ENCODE measurements at regions not wholly inside any gene's neighbourhood (a gene's known extent, or its start where the extent isn't known, plus 50 kb on each side); places are given as distances from the start of the nearest gene placed in this dataset.

DNA sequence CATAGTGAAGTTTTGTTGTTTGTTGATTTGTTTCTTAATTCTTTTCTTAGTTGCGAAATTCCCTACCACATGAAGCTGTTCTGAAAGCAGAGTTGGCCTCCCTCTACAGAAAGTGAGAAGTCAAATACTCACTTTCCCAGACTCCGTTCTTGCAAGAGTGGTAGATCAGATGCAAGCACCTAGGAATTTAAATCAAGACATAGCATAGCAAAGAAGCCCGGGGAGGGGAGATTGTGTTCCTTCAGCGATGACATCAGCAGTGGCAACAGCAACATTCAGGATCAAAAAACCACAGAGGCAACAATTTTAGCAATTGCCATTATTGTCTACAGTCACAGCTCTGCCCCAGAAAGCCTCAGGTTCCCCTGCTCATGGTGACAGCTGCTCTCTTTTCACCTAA, 580.0 kb downstream of the RNF144A start:
- TF ChIP-seq, protein P1, sequence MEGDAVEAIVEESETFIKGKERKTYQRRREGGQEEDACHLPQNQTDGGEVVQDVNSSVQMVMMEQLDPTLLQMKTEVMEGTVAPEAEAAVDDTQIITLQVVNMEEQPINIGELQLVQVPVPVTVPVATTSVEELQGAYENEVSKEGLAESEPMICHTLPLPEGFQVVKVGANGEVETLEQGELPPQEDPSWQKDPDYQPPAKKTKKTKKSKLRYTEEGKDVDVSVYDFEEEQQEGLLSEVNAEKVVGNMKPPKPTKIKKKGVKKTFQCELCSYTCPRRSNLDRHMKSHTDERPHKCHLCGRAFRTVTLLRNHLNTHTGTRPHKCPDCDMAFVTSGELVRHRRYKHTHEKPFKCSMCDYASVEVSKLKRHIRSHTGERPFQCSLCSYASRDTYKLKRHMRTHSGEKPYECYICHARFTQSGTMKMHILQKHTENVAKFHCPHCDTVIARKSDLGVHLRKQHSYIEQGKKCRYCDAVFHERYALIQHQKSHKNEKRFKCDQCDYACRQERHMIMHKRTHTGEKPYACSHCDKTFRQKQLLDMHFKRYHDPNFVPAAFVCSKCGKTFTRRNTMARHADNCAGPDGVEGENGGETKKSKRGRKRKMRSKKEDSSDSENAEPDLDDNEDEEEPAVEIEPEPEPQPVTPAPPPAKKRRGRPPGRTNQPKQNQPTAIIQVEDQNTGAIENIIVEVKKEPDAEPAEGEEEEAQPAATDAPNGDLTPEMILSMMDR (IDR thresholded peaks at IDR 0.05 in 4 of 5, conservative IDR thresholded peaks at IDR 0.05 in 1 of 5) = no peak
- no peak for TF ChIP-seq POLR2A (IDR thresholded peaks at IDR 0.05)
